A673 (cell line): ENCODE measurements at regions not wholly inside any gene's neighbourhood (a gene's known extent, or its start where the extent isn't known, plus 50 kb on each side); places are given as distances from the start of the nearest gene placed in this dataset.

Experiments
- BruUV-seq: library from RNA; stranded (reverse); fragments of 400-500 nt; replicated peaks from 2 replicates; lab custom pipeline; 2021; lab: Mats Ljungman, UMichigan
- CTCF ChIA-PET: fragments of 300-600 bp; sonication (Branson Sonifier 250); formaldehyde crosslinking; loops from one replicate; lab custom pipeline; 2022; ENCODE audit warnings: antibody characterized with exemption; lab: Charles Lee
- POLR2A ChIA-PET: fragments of 300-600 bp; sonication (Branson Sonifier 250); formaldehyde crosslinking; loops from one replicate; lab custom pipeline; 2022; ENCODE audit warnings: antibody characterized with exemption; ENCODE audit not compliant: low non-redundant PET; lab: Charles Lee
- DNase-seq: peaks from one replicate; pipeline ENCODE4 v3.0.0-alpha.2; 2015; ENCODE audit warnings: low spot score
- H3K27ac ChIP-seq: fragments of 200-600 bp; sonication (generic); 2 replicates; pipeline ENCODE4 v1.5.1; 2016; ENCODE audit warnings: mixed run types, low read depth, mild to moderate bottlenecking, mixed read lengths, antibody characterized with exemption, low read length; ENCODE audit not compliant: poor library complexity, severe bottlenecking
- H3K27me3 ChIP-seq: fragments of 200-600 bp; sonication (generic); replicated peaks from 2 replicates; pipeline ENCODE4 v1.6.1; 2017; ENCODE audit warnings: mixed run types, low read depth, mild to moderate bottlenecking, mixed read lengths, antibody characterized with exemption, low read length; ENCODE audit not compliant: insufficient read depth, poor library complexity
- H3K36me3 ChIP-seq: fragments of 200-600 bp; sonication (generic); 2 replicates; pipeline ENCODE4 v1.6.1; 2016; ENCODE audit warnings: mixed run types, mild to moderate bottlenecking, mixed read lengths, antibody characterized with exemption, low read length; ENCODE audit not compliant: insufficient read depth, poor library complexity, severe bottlenecking
- H3K4me1 ChIP-seq: fragments of 200-600 bp; sonication (generic); 2 replicates; pipeline ENCODE4 v1.6.1; 2017; ENCODE audit warnings: mixed run types, mild to moderate bottlenecking, mixed read lengths, antibody characterized with exemption, low read length; ENCODE audit not compliant: insufficient read depth, poor library complexity, severe bottlenecking
- H3K4me3 ChIP-seq: fragments of 200-600 bp; sonication (generic); 2 replicates; pipeline ENCODE4 v1.5.1; 2016; ENCODE audit warnings: low read depth, mixed run types, mild to moderate bottlenecking, mixed read lengths, low read length; ENCODE audit not compliant: poor library complexity, severe bottlenecking
- H3K9me3 ChIP-seq: fragments of 200-600 bp; sonication (generic); 2 replicates; pipeline ENCODE4 v1.6.1; 2016; ENCODE audit warnings: mixed run types, low read depth, mild to moderate bottlenecking, mixed read lengths, antibody characterized with exemption, low read length; ENCODE audit not compliant: poor library complexity, severe bottlenecking
- CTCF ChIP-seq: fragments of 300-800, 200-600 bp; sonication (generic); conservative IDR thresholded peaks from 2 replicates; pipeline ENCODE4 v1.5.1; 2017; ENCODE audit warnings: low read depth, mild to moderate bottlenecking, antibody characterized with exemption, low read length, moderate library complexity, mixed read lengths
- EZH2 ChIP-seq: fragments of 200-600 bp; sonication (generic); IDR thresholded peaks from 2 replicates; pipeline ENCODE4 v1.6.1; 2017; ENCODE audit warnings: borderline replicate concordance, low read depth, mild to moderate bottlenecking, mixed read lengths, antibody characterized with exemption, low read length; ENCODE audit not compliant: poor library complexity, severe bottlenecking
- intact Hi-C: fragments of 100-400 bp; cut with micrococcal nuclease; formaldehyde crosslinking; loops from one replicate; pipeline ENCODE4 v1.10.0; 2022; ENCODE audit not compliant: unreplicated experiment

- H3K4me3 ChIP-seq: no peak overlapping the region
- H3K4me1 ChIP-seq: no peaks in the 10 kb centered on the region
- BruUV-seq: no TSS peak
- ChIA-PET CTCF (interaction anchor here (0.5 kb wide), 1 partner anchor 17 kb away, joined by 3 read pairs; no protein-coding TSS in a partner anchor), POLR2A (no interaction called here)
- no peak for TF ChIP-seq CTCF
- no peak for TF ChIP-seq EZH2
- H3K27ac ChIP-seq: no peak overlapping the region
- H3K36me3 ChIP-seq: no peaks in the 10 kb centered on the region
- H3K27me3 ChIP-seq: no peaks in the 10 kb centered on the region
- H3K9me3 ChIP-seq: no peaks in the 10 kb centered on the region
- intact Hi-C loops: no loop called here
- no peak for DNase-seq
Observed at GRCh38 chr5:126365446-126366198, 57.6 kb upstream of the GRAMD2B start.

- Histone ChIP-seq H3K27ac (no peak overlapping the region), H3K27me3 (no peaks in the 10 kb centered on the region), H3K9me3 (no peaks in the 10 kb centered on the region), H3K4me3 (no peak overlapping the region), H3K4me1 (no peaks in the 10 kb centered on the region), H3K36me3 (no peaks in the 10 kb centered on the region)
- intact Hi-C loops: no loop called here
- TF ChIP-seq CTCF (no peak), EZH2 (no peak)
- no peak for DNase-seq
- no TSS peak for BruUV-seq
- CTCF ChIA-PET: no interaction called here
- POLR2A ChIA-PET: no interaction called here
Observed at GRCh38 chr5:126366199-126366560, 57.0 kb upstream of the GRAMD2B start.

- Histone ChIP-seq H3K4me3 (no peak overlapping the region), H3K27ac (no peak overlapping the region), H3K27me3 (no peaks in the 10 kb centered on the region), H3K4me1 (no peaks in the 10 kb centered on the region), H3K9me3 (no peaks in the 10 kb centered on the region), H3K36me3 (no peaks in the 10 kb centered on the region)
- DNase-seq: no peak
- ChIA-PET POLR2A (no interaction called here), CTCF (no interaction called here)
- no peak for TF ChIP-seq EZH2
- TF ChIP-seq CTCF: no peak
- intact Hi-C loops: no loop called here
- no TSS peak for BruUV-seq
Observed at GRCh38 chr5:126368239-126368812, 54.9 kb upstream of the GRAMD2B start.
